GM10248 (cell line): ENCODE measurements at regions not wholly inside any gene's neighbourhood (a gene's known extent, or its start where the extent isn't known, plus 50 kb on each side); places are given as distances from the start of the nearest gene placed in this dataset.

Experiments
- CTCF ChIA-PET: fragments of 300-600 bp; sonication (Branson Sonifier 250); formaldehyde crosslinking; extraction: SDS; loops from one replicate; lab custom pipeline; 2021; ENCODE audit warnings: antibody characterized with exemption; lab: Yijun Ruan, JAX
- POLR2A ChIA-PET: fragments of 350-650 bp; sonication (Branson Sonifier 250); formaldehyde crosslinking; extraction: SDS; loops from one replicate; lab custom pipeline; 2020; ENCODE audit warnings: antibody characterized with exemption; lab: Yijun Ruan, JAX
- DNase-seq: peaks from one replicate; pipeline ENCODE4 v3.0.0; 2012; ENCODE audit errors: extremely low spot score
- CTCF ChIP-seq: IDR thresholded peaks from 2 replicates; pipeline ENCODE4 v1.5.1; 2012; ENCODE audit warnings: mild to moderate bottlenecking, low read depth; ENCODE audit errors: extremely low read depth, missing control alignments, control extremely low read depth

GRCh38 chr15:37370941-37371340, 270.6 kb upstream of the MEIS2 start:
- no peak for TF ChIP-seq CTCF
- ChIA-PET CTCF (no interaction called here), POLR2A (no interaction called here)
- DNase-seq = no peak

- ChIA-PET CTCF (no interaction called here), POLR2A (no interaction called here)
- DNase-seq = no peak
- TF ChIP-seq CTCF = no peak
Measured at GRCh38 chr15:37372064-37372463, 271.7 kb upstream of the MEIS2 start.

DNA sequence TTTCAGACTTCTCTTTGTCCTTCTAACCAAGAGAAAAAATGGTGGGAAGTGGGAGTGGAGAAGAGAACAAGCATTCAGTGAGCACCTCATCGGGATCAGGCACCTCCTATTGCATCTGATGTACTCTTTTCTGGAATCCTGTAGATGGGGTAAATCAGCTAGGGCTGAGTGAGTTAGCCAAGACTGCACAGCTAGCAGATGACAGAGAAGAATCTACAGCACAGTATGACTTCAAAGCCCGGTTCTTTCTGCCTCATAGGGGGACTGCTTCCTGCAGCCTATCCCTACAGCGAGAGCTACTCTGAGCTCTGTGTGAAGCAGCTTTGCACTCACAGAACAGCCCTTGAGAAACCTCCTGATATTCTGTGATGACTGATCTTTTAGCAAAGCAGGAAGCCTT, 275.2 kb upstream of the MEIS2 start:
- CTCF ChIA-PET = interaction anchor here (1.3 kb wide), 1 partner anchor 15 kb away, joined by 3 read pairs; no protein-coding TSS in a partner anchor
- POLR2A ChIA-PET = no interaction called here
- no peak for TF ChIP-seq CTCF
- DNase-seq = no peak

- no peak for TF ChIP-seq CTCF
- CTCF ChIA-PET = no interaction called here
- POLR2A ChIA-PET = no interaction called here
- no peak for DNase-seq
Measured at GRCh38 chr15:37377428-37377827, 277.1 kb upstream of the MEIS2 start.

GRCh38 chr15:37394402-37395099, 294.2 kb upstream of the MEIS2 start:
- no peak for DNase-seq
- no peak for TF ChIP-seq CTCF
- ChIA-PET CTCF (interaction anchor here (1.8 kb wide), 1 partner anchor 12 kb away, joined by 4 read pairs; no protein-coding TSS in a partner anchor), POLR2A (no interaction called here)

- CTCF ChIA-PET = interaction anchor here (1.8 kb wide), 1 partner anchor 11 kb away, joined by 4 read pairs; no protein-coding TSS in a partner anchor
- POLR2A ChIA-PET = no interaction called here
- no peak for DNase-seq
- TF ChIP-seq CTCF = no peak
Measured at GRCh38 chr15:37395100-37395468, 294.7 kb upstream of the MEIS2 start.
